MV-4-11 (cell line): ENCODE measurements at regions not wholly inside any gene's neighbourhood (a gene's known extent, or its start where the extent isn't known, plus 50 kb on each side); places are given as distances from the start of the nearest gene placed in this dataset.
A peak's percentile ranks its signal among the peaks of the same experiment; 100 is the strongest.

Source experiments
- DNase-seq: peaks from one replicate; lab custom pipeline; 2025; lab: John Stamatoyannopoulos, UW

- no peak for DNase-seq
Measured at GRCh38 chr9:95670122-95670521, 153.4 kb upstream of the PTCH1 start.

GRCh38 chr9:95669253-95669652 is 152.5 kb upstream of the PTCH1 start:
- no peak for DNase-seq

- DNase-seq = no peak
Measured at GRCh38 chr9:95667789-95668188, 151.0 kb upstream of the PTCH1 start.

GRCh38 chr9:95666785-95667155 is 150.0 kb upstream of the PTCH1 start:
- DNase-seq = no peak

- DNase-seq = no peak
Measured at GRCh38 chr9:95666096-95666784, 149.5 kb upstream of the PTCH1 start.

- no peak for DNase-seq
Measured at GRCh38 chr9:95653246-95653645, 136.5 kb upstream of the PTCH1 start.

GRCh38 chr9:95650720-95651119 is 133.9 kb upstream of the PTCH1 start:
- DNase-seq = no peak

- DNase-seq = no peak
Measured at GRCh38 chr9:95649801-95650213, 133.0 kb upstream of the PTCH1 start.

GRCh38 chr9:95648225-95648624 is 131.5 kb upstream of the PTCH1 start:
- no peak for DNase-seq

- DNase-seq = no peak
Measured at GRCh38 chr9:95645992-95646391, 129.2 kb upstream of the PTCH1 start.

GRCh38 chr9:95645579-95645978 is 128.8 kb upstream of the PTCH1 start:
- no peak for DNase-seq

GRCh38 chr9:95644377-95644776 is 127.6 kb upstream of the PTCH1 start:
- DNase-seq = no peak

- DNase-seq = no peak
Measured at GRCh38 chr9:95643619-95644018, 126.8 kb upstream of the PTCH1 start.

- DNase-seq = no peak
Measured at GRCh38 chr9:95642189-95642588, 125.4 kb upstream of the PTCH1 start.

- no peak for DNase-seq
Measured at GRCh38 chr9:95641586-95641985, 124.8 kb upstream of the PTCH1 start.

GRCh38 chr9:95640336-95640735 is 123.6 kb upstream of the PTCH1 start:
- DNase-seq = no peak

- no peak for DNase-seq
Measured at GRCh38 chr9:95635986-95636671, 119.4 kb upstream of the PTCH1 start.

- DNase-seq = no peak
Measured at GRCh38 chr9:95634536-95634935, 117.8 kb upstream of the PTCH1 start.

GRCh38 chr9:95634114-95634513 is 117.3 kb upstream of the PTCH1 start:
- no peak for DNase-seq

GRCh38 chr9:95629585-95629984 is 112.8 kb upstream of the PTCH1 start:
- DNase-seq = no peak

- DNase-seq = no peak
Measured at GRCh38 chr9:95627802-95628201, 111.0 kb upstream of the PTCH1 start.

GRCh38 chr9:95626885-95627558 is 110.3 kb upstream of the PTCH1 start:
- DNase-seq = peak; percentile 26

GRCh38 chr9:95626341-95626740 is 109.6 kb upstream of the PTCH1 start:
- no peak for DNase-seq
